K562 (cell line): ENCODE measurements at regions not wholly inside any gene's neighbourhood (a gene's known extent, or its start where the extent isn't known, plus 50 kb on each side); places are given as distances from the start of the nearest gene placed in this dataset.

Source experiments
- ATAC-seq: fragments of 200-7000 bp; cut with Tn5 transposase; 3 replicates; pipeline ENCODE4 v1.9.1; 2020; ENCODE audit warnings: moderate library complexity
- BruUV-seq: library from RNA; stranded (reverse); fragments of 400-500 nt; replicated peaks from 2 replicates; lab custom pipeline; 2021; lab: Mats Ljungman, UMichigan
- CTCF ChIA-PET: fragments of 300-600 bp; formaldehyde crosslinking; extraction: SDS; loops from one replicate; lab custom pipeline; 2021; ENCODE audit warnings: low intra/inter-chr PET ratio; lab: Yijun Ruan, JAX
- POLR2A ChIA-PET: fragments of 300-600, 350-650 bp; sonication (Branson Sonifier 250); formaldehyde crosslinking; extraction: SDS; loops from one replicate; lab custom pipeline; 2021; ENCODE audit warnings: antibody characterized with exemption, inconsistent platforms; lab: Yijun Ruan, JAX
- DNase-seq, 4 experiments: peaks; one replicate each; pipeline versions ENCODE4 v3.0.0 to v3.0.0-alpha.2; 2011 to 2018; ENCODE audit warnings: low spot score in 3 of 4, mixed read lengths in 3 of 4; ENCODE audit errors: extremely low read depth in 1 of 4
- FAIRE-seq: peaks from 2 replicates; lab custom pipeline; 2011; peaks lifted over from hg19 to GRCh38; lab: Jason Lieb, UNC
- H2AFZ ChIP-seq: 2 replicates; pipeline ENCODE4 v1.6.0; 2011; ENCODE audit warnings: low read depth, low read length, control low read depth, inconsistent platforms
- H3K27ac ChIP-seq: fragments of 200-600 bp; 3 replicates; pipeline ENCODE4 v1.8.0; 2011; ENCODE audit warnings: low read depth, mild to moderate bottlenecking, control low read depth, inconsistent platforms, low read length, moderate library complexity, mixed read lengths; ENCODE audit errors: extremely low read depth
- H3K27me3 ChIP-seq, 2 experiments: fragments of 300-600 bp in 1 of 2; 2 replicates in 1 of 2; 3 replicates in 1 of 2; pipeline versions ENCODE4 v1.6.0 to v1.8.0; 2011; ENCODE audit warnings: inconsistent platforms in 2 of 2, low read length in 2 of 2, mild to moderate bottlenecking in 1 of 2, mixed read lengths in 1 of 2, moderate library complexity in 1 of 2; ENCODE audit not compliant: control insufficient read depth in 2 of 2, insufficient read depth in 2 of 2
- H3K36me3 ChIP-seq: fragments of 300-600 bp; 3 replicates; pipeline ENCODE4 v1.8.0; 2011; ENCODE audit warnings: mild to moderate bottlenecking, low read length, inconsistent platforms; ENCODE audit not compliant: control insufficient read depth, insufficient read depth
- H3K4me1 ChIP-seq, 2 experiments: fragments of 200-600 bp in 1 of 2; replicated peaks in 1 of 2; 2 replicates in 1 of 2; 3 replicates in 1 of 2; pipeline versions ENCODE4 v1.5.1 to v1.8.0; 2011; ENCODE audit warnings: inconsistent platforms in 2 of 2, low read length in 2 of 2, mild to moderate bottlenecking in 1 of 2, mixed read lengths in 1 of 2, moderate library complexity in 1 of 2; ENCODE audit not compliant: control insufficient read depth in 2 of 2, insufficient read depth in 2 of 2
- H3K4me2 ChIP-seq: 2 replicates; pipeline ENCODE4 v1.6.1; 2011; ENCODE audit warnings: low read length, control low read depth, inconsistent platforms, mixed read lengths; ENCODE audit not compliant: insufficient read depth
- H3K4me3 ChIP-seq: fragments of 200-600 bp; sonication (generic), shearing (Covaris generic); 2 replicates; pipeline ENCODE4 v1.5.1; 2016; ENCODE audit warnings: control low read depth, inconsistent platforms
- H3K79me2 ChIP-seq: fragments of 200-600 bp; 3 replicates; pipeline ENCODE4 v1.8.0; 2011; ENCODE audit warnings: low read length, inconsistent platforms; ENCODE audit not compliant: control insufficient read depth, insufficient read depth
- H3K9ac ChIP-seq, 2 experiments: 2 replicates each; pipeline versions ENCODE4 v1.6.0 to v1.6.1; 2011; ENCODE audit warnings: low read depth in 2 of 2, low read length in 2 of 2, control low read depth in 1 of 2, inconsistent platforms in 1 of 2, mild to moderate bottlenecking in 1 of 2, mixed read lengths in 1 of 2; ENCODE audit not compliant: insufficient read depth in 1 of 2
- H3K9me1 ChIP-seq: one replicate; pipeline ENCODE4 v1.6.0; 2011; ENCODE audit warnings: inconsistent platforms, mild to moderate bottlenecking, low read length, moderate library complexity; ENCODE audit not compliant: control insufficient read depth, insufficient read depth
- H3K9me3 ChIP-seq: replicated peaks from 2 replicates; pipeline ENCODE4 v1.5.1; 2011; ENCODE audit warnings: low read depth, low read length, inconsistent platforms; ENCODE audit not compliant: control insufficient read depth, insufficient read depth
- H4K20me1 ChIP-seq: replicated peaks from 2 replicates; pipeline ENCODE4 v1.6.1; 2011; ENCODE audit warnings: low read length, inconsistent platforms, mixed read lengths; ENCODE audit not compliant: control insufficient read depth, insufficient read depth
- HIVEP1 ChIP-seq: fragments of 250-450 bp; sonication (Bioruptor Pico); IDR thresholded peaks from 2 replicates; pipeline ENCODE4 v1.4.0; 2020; ENCODE audit warnings: mild to moderate bottlenecking
- ILK ChIP-seq: fragments of 450-650 bp; IDR thresholded peaks from 2 replicates; pipeline ENCODE4 v1.6.1; 2016; ENCODE audit warnings: missing genetic modification characterization, low read depth, mild to moderate bottlenecking, missing compliant biosample characterization, moderate library complexity, borderline replicate concordance
- ZBTB26 ChIP-seq: fragments of 450-650 bp; formaldehyde crosslinking; IDR thresholded peaks from 2 replicates; pipeline ENCODE4 v1.4.0; 2022; ENCODE audit warnings: missing genetic modification characterization
- ZFP1 ChIP-seq: fragments of 450-650 bp; formaldehyde crosslinking; IDR thresholded peaks from 2 replicates; pipeline ENCODE4 v1.4.0; 2020; ENCODE audit warnings: mild to moderate bottlenecking, mixed read lengths
- ZNF408 ChIP-seq: fragments of 250-450 bp; sonication (Bioruptor Pico); IDR thresholded peaks from 2 replicates; pipeline ENCODE4 v1.4.0; 2020; ENCODE audit warnings: low read depth, mild to moderate bottlenecking, moderate library complexity
- WGBS: fragments of 100-300 bp; shearing (Covaris generic); methylation state at CpG from one replicate; pipeline ENCODE4 v1.1.6; 2016; ENCODE audit warnings: low coverage, mixed read lengths; ENCODE audit not compliant: insufficient coverage; ENCODE audit errors: missing lambda C conversion rate; 5-methylcytosine and 5-hydroxymethylcytosine counted together
- in situ Hi-C: fragments of 300-500 bp; cut with MboI; formaldehyde crosslinking; loops from 4 replicates; pipeline ENCODE4 v1.15.0; 2018; ENCODE audit warnings: inconsistent platforms, mixed read lengths
- intact Hi-C: fragments of 100-400 bp; cut with micrococcal nuclease; formaldehyde crosslinking; loops from 2 replicates; pipeline ENCODE4 v1.14.2; 2022
- TF ChIP-seq, protein P1 (sequence below): sonication (generic); formaldehyde crosslinking; IDR thresholded peaks from 2 replicates; pipeline ENCODE4 v1.8.0; 2022; ENCODE audit warnings: missing genetic modification reagents, mild to moderate bottlenecking, moderate library complexity, borderline replicate concordance

DNA sequence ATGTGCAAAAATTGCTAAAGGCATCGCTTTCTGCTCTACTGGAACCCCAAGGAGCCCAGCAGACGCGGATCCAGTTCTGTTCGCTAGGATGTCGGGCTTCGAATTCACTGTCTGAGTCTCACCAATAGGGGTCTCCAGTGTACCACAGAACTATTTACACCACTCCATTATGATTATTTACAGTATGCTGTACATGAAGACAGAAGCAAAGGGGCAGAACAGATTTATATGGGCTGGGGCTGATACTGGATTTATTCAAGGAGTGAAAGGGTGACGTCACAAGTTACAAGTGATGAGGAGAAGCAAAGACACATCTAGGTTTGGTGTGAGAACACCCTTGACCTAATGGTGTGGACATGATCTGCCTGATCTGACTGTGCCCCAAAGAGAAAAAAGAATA, 185.3 kb upstream of the ATP5MC3 start (continued):
- TF ChIP-seq ZBTB26 (CRISPR knock-in tag) (no peak), HIVEP1 (no peak)
- TF ChIP-seq, all 486 proteins: peak for 13

GRCh38 chr2:175363699-175364098, 182.2 kb upstream of the ATP5MC3 start:
- CTCF ChIA-PET = no interaction called here
- in situ Hi-C loops (loop anchor here (5.0 kb wide), 1 partner anchor 734 kb away; the partner anchor contains the start of gene HOXD12), intact Hi-C loops (no loop called here)
- no peaks in the 10 kb centered on the region for H3K4me1 ChIP-seq
- H3K4me3 ChIP-seq = no peak overlapping the region
- DNase-seq (no peak), ATAC-seq (no peak), FAIRE-seq (no peak)
- BruUV-seq = no TSS peak
- no peak overlapping the region for H3K4me2 ChIP-seq
- H2AFZ ChIP-seq = no peak overlapping the region
- WGBS = 2% methylated on average over 5 of the region's 5 CpGs
- H3K27me3 ChIP-seq = 0 out of 5 replicates have a peak, but pooled peaks cover 0 to 4% of the 10 kb centered on the region in 2 experiments
- H3K9me1 ChIP-seq = no peaks in the 10 kb centered on the region
- H3K9me3 ChIP-seq = no peaks in the 10 kb centered on the region
- no peak overlapping the region for H3K27ac ChIP-seq
- H3K36me3 ChIP-seq = no peaks in the 10 kb centered on the region
- H4K20me1 ChIP-seq = no peaks in the 10 kb centered on the region; the same call in 1 of the 2 replicates
- POLR2A ChIA-PET = interaction anchor here (0.5 to 1.3 kb wide), 5 partner anchors 9 to 1030 kb away, joined by 3 to 4 read pairs (median 3); no protein-coding TSS in a partner anchor
- H3K9ac ChIP-seq = no peak overlapping the region
- no peaks in the 10 kb centered on the region for H3K79me2 ChIP-seq
- TF ChIP-seq ILK (tag) = no peak
- no peak for TF ChIP-seq ZFP1 (CRISPR knock-in tag)
- TF ChIP-seq, protein P1, sequence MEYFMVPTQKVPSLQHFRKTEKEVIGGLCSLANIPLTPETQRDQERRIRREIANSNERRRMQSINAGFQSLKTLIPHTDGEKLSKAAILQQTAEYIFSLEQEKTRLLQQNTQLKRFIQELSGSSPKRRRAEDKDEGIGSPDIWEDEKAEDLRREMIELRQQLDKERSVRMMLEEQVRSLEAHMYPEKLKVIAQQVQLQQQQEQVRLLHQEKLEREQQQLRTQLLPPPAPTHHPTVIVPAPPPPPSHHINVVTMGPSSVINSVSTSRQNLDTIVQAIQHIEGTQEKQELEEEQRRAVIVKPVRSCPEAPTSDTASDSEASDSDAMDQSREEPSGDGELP (CRISPR knock-in tag) = no peak
- TF ChIP-seq ZNF408 (CRISPR knock-in tag) = no peak
